Fibroblast of skin of scalp (primary cell): ENCODE measurements at regions not wholly inside any gene's neighbourhood (a gene's known extent, or its start where the extent isn't known, plus 50 kb on each side); places are given as distances from the start of the nearest gene placed in this dataset.

Experiments used
- DNase-seq: peaks from one replicate; pipeline ENCODE4 v3.0.0-alpha.2; 2013

- no peak for DNase-seq
Measured at GRCh38 chr22:49149721-49150608, 677.7 kb downstream of the BRD1 start.

GRCh38 chr22:49148895-49149418 is 678.7 kb downstream of the BRD1 start:
- no peak for DNase-seq

GRCh38 chr22:49147617-49148175 is 680.0 kb downstream of the BRD1 start:
- DNase-seq, result no peak

GRCh38 chr22:49147171-49147570 is 680.5 kb downstream of the BRD1 start:
- no peak for DNase-seq

- DNase-seq, result no peak
Measured at GRCh38 chr22:49146511-49146910, 681.2 kb downstream of the BRD1 start.

- no peak for DNase-seq
Measured at GRCh38 chr22:49143812-49144211, 683.9 kb downstream of the BRD1 start.

GRCh38 chr22:49142891-49143290 is 684.8 kb downstream of the BRD1 start:
- no peak for DNase-seq

- no peak for DNase-seq
Measured at GRCh38 chr22:49142296-49142695, 685.4 kb downstream of the BRD1 start.

GRCh38 chr22:49141761-49142160 is 685.9 kb downstream of the BRD1 start:
- DNase-seq, result no peak

GRCh38 chr22:49140911-49141665 is 686.6 kb downstream of the BRD1 start:
- no peak for DNase-seq

GRCh38 chr22:49139492-49140151 is 688.1 kb downstream of the BRD1 start:
- DNase-seq, result no peak

- no peak for DNase-seq
Measured at GRCh38 chr22:49138250-49138790, 689.4 kb downstream of the BRD1 start.

- no peak for DNase-seq
Measured at GRCh38 chr22:49137206-49137840, 690.4 kb downstream of the BRD1 start.

GRCh38 chr22:49136816-49137180 is 690.9 kb downstream of the BRD1 start:
- no peak for DNase-seq

- DNase-seq, result no peak
Measured at GRCh38 chr22:49136041-49136815, 691.4 kb downstream of the BRD1 start.

GRCh38 chr22:49134076-49134475 is 693.6 kb downstream of the BRD1 start:
- no peak for DNase-seq

- no peak for DNase-seq
Measured at GRCh38 chr22:49133541-49133940, 694.1 kb downstream of the BRD1 start.

- no peak for DNase-seq
Measured at GRCh38 chr22:49132009-49132408, 695.7 kb downstream of the BRD1 start.

- no peak for DNase-seq
Measured at GRCh38 chr22:49129736-49130135, 697.9 kb downstream of the BRD1 start.

GRCh38 chr22:49128874-49129273 is 698.8 kb downstream of the BRD1 start:
- DNase-seq, result no peak

- DNase-seq, result no peak
Measured at GRCh38 chr22:49124608-49125007, 703.1 kb downstream of the BRD1 start.
